ENCODE measurements at regions not wholly inside any gene's neighbourhood (a gene's known extent, or its start where the extent isn't known, plus 50 kb on each side); places are given as distances from the start of the nearest gene placed in this dataset.
"Not testable (repeated sequence)": the region's sequence is repeated elsewhere in the genome, so short reads cannot be mapped to it uniquely, and the experiment has no call there.

GRCh38 chr3:82000350-82000749 is 238.9 kb upstream of the GBE1 start:
- H3K4me3 ChIP-seq, result no peak overlapping the region
- TF ChIP-seq Cebpa-rat (IDR thresholded peaks at IDR 0.05), result no peak
- H3K4me1 ChIP-seq, result 0 out of 20 replicates have a peak, but pooled peaks cover 0 to 4% (median 0%) of the 10 kb centered on the region in 10 experiments
- H4K20me1 ChIP-seq, result no peaks in the 10 kb centered on the region
- H3K9me3 ChIP-seq (replicated peaks in 1 of 11), result no peaks in the 10 kb centered on the region
- H3K4me2 ChIP-seq, result no peak overlapping the region
- no peak overlapping the region for H3K9ac ChIP-seq
- H3K36me3 ChIP-seq, result no peaks in the 10 kb centered on the region
- H3K27ac ChIP-seq, result no peak overlapping the region
- no peaks in the 10 kb centered on the region for H3K27me3 ChIP-seq

- no peak overlapping the region for H3K9ac ChIP-seq
- no peaks in the 10 kb centered on the region for H3K27me3 ChIP-seq
- 0 out of 20 replicates have a peak, but pooled peaks cover 0 to 4% (median 0%) of the 10 kb centered on the region in 10 experiments for H3K4me1 ChIP-seq
- no peaks in the 10 kb centered on the region for H3K9me3 ChIP-seq (replicated peaks in 1 of 11)
- 0 out of 22 replicates have a peak overlapping the region, but pooled peaks of 1 of the 11 experiments have one; percentile 15 for H3K4me2 ChIP-seq
- no peak for TF ChIP-seq Cebpa-rat (IDR thresholded peaks at IDR 0.05)
- H3K27ac ChIP-seq, result no peak overlapping the region
- no peaks in the 10 kb centered on the region for H3K36me3 ChIP-seq
- H4K20me1 ChIP-seq, result no peaks in the 10 kb centered on the region
- H3K4me3 ChIP-seq, result no peak overlapping the region
Measured at GRCh38 chr3:81998907-81999306, 237.5 kb upstream of the GBE1 start.

- Histone ChIP-seq H3K27me3 (no peaks in the 10 kb centered on the region), H3K9me3 (replicated peaks in 1 of 11) (no peaks in the 10 kb centered on the region), H3K9ac (no peak overlapping the region), H3K4me3 (no peak overlapping the region), H3K4me1 (0 out of 20 replicates have a peak, but pooled peaks cover 0 to 4% (median 0%) of the 10 kb centered on the region in 10 experiments), H3K27ac (no peak overlapping the region), H4K20me1 (no peaks in the 10 kb centered on the region), H3K36me3 (no peaks in the 10 kb centered on the region), H3K4me2 (no peak overlapping the region)
- no peak for TF ChIP-seq Cebpa-rat (IDR thresholded peaks at IDR 0.05)
Measured at GRCh38 chr3:81998139-81998755, 236.8 kb upstream of the GBE1 start.

- H4K20me1 ChIP-seq, result no peaks in the 10 kb centered on the region
- no peak overlapping the region for H3K4me2 ChIP-seq
- no peak for TF ChIP-seq Cebpa-rat (IDR thresholded peaks at IDR 0.05)
- H3K36me3 ChIP-seq, result no peaks in the 10 kb centered on the region
- H3K4me3 ChIP-seq, result no peak overlapping the region
- H3K4me1 ChIP-seq, result 0 out of 20 replicates have a peak, but pooled peaks cover 0 to 4% (median 0%) of the 10 kb centered on the region in 10 experiments
- no peak overlapping the region for H3K27ac ChIP-seq
- no peaks in the 10 kb centered on the region for H3K27me3 ChIP-seq
- no peak overlapping the region for H3K9ac ChIP-seq
- H3K9me3 ChIP-seq (replicated peaks in 1 of 11), result no peaks in the 10 kb centered on the region
Measured at GRCh38 chr3:81997390-81997789, 235.9 kb upstream of the GBE1 start.

GRCh38 chr3:81995329-81995728 is 233.9 kb upstream of the GBE1 start:
- H3K9ac ChIP-seq, result no peak overlapping the region
- no peaks in the 10 kb centered on the region for H3K36me3 ChIP-seq
- no peak overlapping the region for H3K27ac ChIP-seq
- no peak for TF ChIP-seq Cebpa-rat (IDR thresholded peaks at IDR 0.05)
- H3K4me2 ChIP-seq, result no peak overlapping the region
- no peak overlapping the region for H3K4me3 ChIP-seq
- H3K4me1 ChIP-seq, result 0 out of 20 replicates have a peak, but pooled peaks cover 0 to 4% (median 0%) of the 10 kb centered on the region in 10 experiments
- H3K9me3 ChIP-seq (replicated peaks in 1 of 11), result no peaks in the 10 kb centered on the region; a peak in 1 of 22 replicates
- H3K27me3 ChIP-seq, result no peaks in the 10 kb centered on the region
- no peaks in the 10 kb centered on the region for H4K20me1 ChIP-seq

GRCh38 chr3:81989758-81990157 is 228.3 kb upstream of the GBE1 start:
- Histone ChIP-seq H3K27ac (no peak overlapping the region), H3K36me3 (no peaks in the 10 kb centered on the region), H3K9me3 (replicated peaks in 1 of 11) (peaks cover 0 to 15% (median 8%) of the 10 kb centered on the region in 11 experiments; a peak in 10 of 22 replicates), H3K4me1 (no peaks in the 10 kb centered on the region), H3K27me3 (no peaks in the 10 kb centered on the region), H4K20me1 (no peaks in the 10 kb centered on the region), H3K4me3 (no peak overlapping the region), H3K9ac (no peak overlapping the region), H3K4me2 (no peak overlapping the region)
- TF ChIP-seq Cebpa-rat (IDR thresholded peaks at IDR 0.05), result no peak

- H3K4me3 ChIP-seq, result no peak overlapping the region
- H4K20me1 ChIP-seq, result no peaks in the 10 kb centered on the region
- H3K27ac ChIP-seq, result no peak overlapping the region
- no peak overlapping the region for H3K4me2 ChIP-seq
- no peak for TF ChIP-seq Cebpa-rat (IDR thresholded peaks at IDR 0.05)
- H3K9me3 ChIP-seq (replicated peaks in 1 of 11), result peaks cover 0 to 15% (median 8%) of the 10 kb centered on the region in 11 experiments; a peak in 10 of 22 replicates
- H3K9ac ChIP-seq, result no peak overlapping the region
- no peaks in the 10 kb centered on the region for H3K4me1 ChIP-seq
- H3K27me3 ChIP-seq, result no peaks in the 10 kb centered on the region
- no peaks in the 10 kb centered on the region for H3K36me3 ChIP-seq
Measured at GRCh38 chr3:81989274-81989673, 227.8 kb upstream of the GBE1 start.

- H3K4me3 ChIP-seq, H3K27me3 ChIP-seq, H3K27ac ChIP-seq, H3K9ac ChIP-seq, H3K4me2 ChIP-seq, H3K36me3 ChIP-seq, H4K20me1 ChIP-seq, H3K4me1 ChIP-seq: not testable (repeated sequence)
- peaks cover 0 to 15% (median 8%) of the 10 kb centered on the region in 11 experiments; a peak in 10 of 22 replicates for H3K9me3 ChIP-seq (replicated peaks in 1 of 11)
Measured at GRCh38 chr3:81987412-81987811, 226.0 kb upstream of the GBE1 start.

- Histone ChIP-seq H3K4me2 (no peak overlapping the region), H3K4me3 (no peak overlapping the region)
- TF ChIP-seq Cebpa-rat (IDR thresholded peaks at IDR 0.05), result no peak
Measured at GRCh38 chr3:81985996-81986723, 224.7 kb upstream of the GBE1 start.

More at GRCh38 chr3:81985996-81986723, 224.7 kb upstream of the GBE1 start:
- Histone ChIP-seq H3K27me3 (no peaks in the 10 kb centered on the region), H3K27ac (no peak overlapping the region), H3K9ac (no peak overlapping the region), H3K4me1 (no peaks in the 10 kb centered on the region), H3K36me3 (no peaks in the 10 kb centered on the region), H3K9me3 (replicated peaks in 1 of 11) (peaks cover 0 to 15% (median 8%) of the 10 kb centered on the region in 11 experiments; a peak in 10 of 22 replicates), H4K20me1 (no peaks in the 10 kb centered on the region)

Measured in BLaER1 treated with 17β-estradiol and CSF1 and Interleukin-3, amounts not matched to agents 10 nM and 100 nM (cell line).